PC-9 (cell line): ENCODE measurements at regions not wholly inside any gene's neighbourhood (a gene's known extent, or its start where the extent isn't known, plus 50 kb on each side); places are given as distances from the start of the nearest gene placed in this dataset.

Experiments used
- CTCF ChIP-seq: fragments of 200-600 bp; sonication (generic); conservative IDR thresholded peaks from 2 replicates; pipeline ENCODE4 v1.6.1; 2017; ENCODE audit warnings: mixed run types, antibody characterized with exemption, mild to moderate bottlenecking, moderate library complexity
- EZH2 ChIP-seq: fragments of 200-600 bp; sonication (generic); IDR thresholded peaks from 2 replicates; pipeline ENCODE4 v1.8.0; 2017; ENCODE audit warnings: antibody characterized with exemption, low read depth

- TF ChIP-seq CTCF (no peak), EZH2 (no peak)
Measured at GRCh38 chr3:53412953-53413352, 65.6 kb upstream of the DCP1A start.
